NCI-H2107 treated with DMSO at 0.1 percent for 48 hours (cell line): ENCODE measurements at regions not wholly inside any gene's neighbourhood (a gene's known extent, or its start where the extent isn't known, plus 50 kb on each side); places are given as distances from the start of the nearest gene placed in this dataset.

Experiments
- DNase-seq: peaks from one replicate; lab custom pipeline; 2025; ENCODE audit not compliant: unreplicated experiment; lab: John Stamatoyannopoulos, UW

GRCh38 chr15:98187549-98187948 is 227.0 kb downstream of the ARRDC4 start:
- no peak for DNase-seq

DNA sequence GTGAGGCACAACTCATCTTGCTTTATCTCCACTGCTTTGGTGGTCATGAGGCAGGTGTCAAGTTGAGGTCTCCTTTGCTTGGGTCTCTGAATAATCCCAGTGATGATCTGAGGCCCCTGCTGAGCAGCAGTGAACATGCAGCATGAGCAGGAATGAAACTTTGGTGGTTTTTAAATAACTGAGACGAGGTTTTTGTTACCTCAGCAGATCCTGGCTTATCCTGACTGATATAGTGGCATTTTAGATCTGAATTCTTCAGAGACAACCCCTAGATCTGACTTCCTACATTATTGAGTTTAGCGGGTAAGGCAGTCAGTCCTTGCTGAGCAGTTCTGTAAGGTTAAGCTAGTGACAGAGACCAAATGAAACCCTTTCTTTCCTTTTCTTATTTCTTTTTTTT is 230.4 kb downstream of the ARRDC4 start:
- no peak for DNase-seq

DNA sequence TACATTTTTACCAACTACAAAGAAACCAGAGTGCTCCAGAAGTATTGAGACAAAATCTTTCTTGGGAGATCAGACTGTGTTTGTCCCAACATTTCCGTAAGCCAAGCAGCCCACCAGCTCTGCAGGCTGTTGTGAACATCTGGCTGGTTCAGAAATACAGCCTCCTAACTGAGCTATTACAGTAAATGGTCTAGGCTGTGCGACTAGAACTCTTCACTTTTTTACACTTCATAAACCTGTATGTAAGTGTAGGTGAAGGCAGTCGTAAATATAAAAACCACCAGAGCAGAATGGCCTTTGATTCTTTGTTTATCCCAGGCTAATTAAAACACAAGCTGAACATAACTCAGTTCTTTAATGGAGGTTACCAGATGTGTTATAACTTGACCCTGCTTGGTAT is 235.3 kb downstream of the ARRDC4 start:
- DNase-seq = no peak

- no peak for DNase-seq
These were observed 235.9 kb downstream of the ARRDC4 start for GRCh38 chr15:98196371-98196770.

DNA sequence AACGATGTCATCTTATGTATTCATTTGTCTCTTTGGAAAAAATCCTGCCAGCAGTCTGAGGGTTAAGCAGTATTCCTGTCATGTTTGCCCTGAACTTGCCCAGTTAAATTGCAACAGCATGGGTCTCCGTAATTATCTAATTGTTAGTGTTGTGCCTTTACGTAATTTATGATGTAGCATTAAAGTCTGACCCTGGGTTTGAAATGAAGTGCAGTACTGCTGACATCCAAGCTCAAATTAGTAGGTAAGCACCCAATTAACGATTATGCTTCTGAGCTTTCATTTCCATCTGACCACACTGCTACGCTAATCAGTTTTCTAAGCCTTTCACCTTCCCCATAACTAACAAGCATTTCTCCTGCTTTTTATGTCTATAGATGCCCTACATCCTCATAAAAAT is 241.8 kb downstream of the ARRDC4 start:
- no peak for DNase-seq

GRCh38 chr15:98203872-98204660 is 243.6 kb downstream of the ARRDC4 start:
- DNase-seq = no peak

GRCh38 chr15:98207928-98208327 is 247.4 kb downstream of the ARRDC4 start:
- no peak for DNase-seq

GRCh38 chr15:98213346-98213979 is 253.0 kb downstream of the ARRDC4 start:
- no peak for DNase-seq

DNA sequence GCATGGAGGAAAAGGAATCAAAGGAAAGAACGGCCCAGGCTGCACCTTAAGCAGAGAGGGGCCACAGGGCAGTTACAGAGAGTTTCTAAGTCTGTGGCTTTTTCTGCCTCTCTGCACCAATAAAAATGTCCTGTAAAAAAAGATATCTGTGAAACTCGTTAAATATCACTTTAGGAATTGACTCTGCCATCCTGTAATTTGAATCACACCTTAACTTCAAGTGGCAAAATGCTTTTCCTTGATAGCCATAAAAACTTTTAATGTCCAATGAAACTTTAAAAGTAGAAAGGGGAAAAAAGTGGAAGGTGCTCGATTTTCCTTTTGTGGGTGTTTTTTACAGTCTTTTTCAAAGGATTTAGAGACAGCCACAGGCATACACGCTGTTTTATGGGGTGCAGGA is 255.7 kb downstream of the ARRDC4 start:
- no peak for DNase-seq

DNA sequence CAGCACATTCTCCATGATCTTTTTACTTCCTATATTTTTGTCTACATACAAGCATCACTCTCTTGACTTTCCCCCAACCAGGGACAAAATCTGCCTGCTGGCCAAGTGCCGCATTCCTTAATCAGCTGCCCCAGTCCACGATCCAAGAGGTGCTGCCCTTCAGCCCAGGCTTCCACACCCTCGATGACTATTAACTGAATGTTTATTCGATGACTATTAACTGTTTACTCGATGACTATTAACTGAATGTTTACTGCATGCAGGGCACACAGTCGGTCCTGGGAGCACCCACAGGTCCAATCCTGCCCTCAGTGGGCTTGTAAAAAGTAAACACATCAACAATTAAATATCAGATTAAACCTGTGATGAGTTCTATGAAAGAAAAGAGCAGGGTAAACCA is 256.9 kb downstream of the ARRDC4 start:
- DNase-seq = no peak

DNA sequence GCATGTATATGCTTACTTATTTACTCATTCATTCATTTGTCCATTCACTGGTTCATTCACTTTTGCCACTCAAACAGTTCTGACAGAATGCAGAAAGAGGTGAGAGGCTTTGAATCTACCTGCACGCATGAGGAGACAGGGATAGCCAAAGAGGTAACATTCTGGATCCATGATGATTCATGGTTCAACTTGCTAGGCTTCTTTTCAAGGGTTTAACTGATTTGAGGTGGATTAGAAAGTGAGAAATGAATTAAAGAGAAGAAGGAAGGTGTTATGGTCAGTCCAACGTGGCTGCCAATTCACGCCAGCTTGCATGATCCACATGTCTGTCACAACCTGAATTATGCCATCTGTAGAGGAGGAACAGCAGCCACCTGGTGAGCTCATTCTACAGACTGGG is 260.6 kb downstream of the ARRDC4 start:
- DNase-seq = no peak

DNA sequence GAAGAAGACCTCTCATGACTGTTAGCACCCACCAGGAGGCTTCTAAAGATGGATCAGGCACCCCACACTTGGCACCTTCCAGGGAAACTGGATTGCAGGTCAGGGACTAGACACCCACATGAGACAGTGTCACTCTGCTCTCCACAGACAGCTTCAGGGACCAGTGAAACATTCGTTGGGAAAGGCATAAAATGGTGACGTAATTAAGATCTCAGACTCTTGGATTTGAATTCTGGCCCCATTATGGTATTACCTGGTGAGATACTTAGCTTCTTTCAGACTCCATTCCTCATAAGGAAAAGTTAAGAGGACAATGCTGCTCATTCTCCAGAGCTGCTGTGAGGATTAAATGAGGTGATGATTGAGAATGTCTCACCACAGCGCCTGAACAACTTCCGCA is 261.1 kb downstream of the ARRDC4 start:
- no peak for DNase-seq

GRCh38 chr15:98226149-98226548 is 265.6 kb downstream of the ARRDC4 start:
- DNase-seq = no peak

DNA sequence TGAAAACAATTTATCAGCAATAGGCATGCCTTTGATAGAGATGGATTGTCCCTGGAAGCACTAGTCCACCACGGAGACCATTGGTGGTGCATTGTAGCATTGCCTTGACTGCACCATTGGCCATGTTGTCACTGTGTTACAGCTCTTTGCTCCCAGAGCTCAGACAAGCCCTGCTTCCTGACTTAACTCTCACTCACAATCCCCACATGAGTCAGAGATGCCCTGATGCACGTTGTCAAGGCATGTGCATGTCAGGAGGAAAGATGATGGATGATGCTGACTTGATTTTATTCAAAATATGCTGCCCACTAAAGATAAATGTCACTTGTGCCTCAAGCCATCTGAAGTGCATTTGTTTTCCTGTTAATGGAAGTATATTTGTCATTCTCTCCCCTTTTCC is 266.1 kb downstream of the ARRDC4 start:
- no peak for DNase-seq

GRCh38 chr15:98228846-98229245 is 268.3 kb downstream of the ARRDC4 start:
- DNase-seq = no peak

GRCh38 chr15:98230975-98231374 is 270.5 kb downstream of the ARRDC4 start:
- no peak for DNase-seq

DNA sequence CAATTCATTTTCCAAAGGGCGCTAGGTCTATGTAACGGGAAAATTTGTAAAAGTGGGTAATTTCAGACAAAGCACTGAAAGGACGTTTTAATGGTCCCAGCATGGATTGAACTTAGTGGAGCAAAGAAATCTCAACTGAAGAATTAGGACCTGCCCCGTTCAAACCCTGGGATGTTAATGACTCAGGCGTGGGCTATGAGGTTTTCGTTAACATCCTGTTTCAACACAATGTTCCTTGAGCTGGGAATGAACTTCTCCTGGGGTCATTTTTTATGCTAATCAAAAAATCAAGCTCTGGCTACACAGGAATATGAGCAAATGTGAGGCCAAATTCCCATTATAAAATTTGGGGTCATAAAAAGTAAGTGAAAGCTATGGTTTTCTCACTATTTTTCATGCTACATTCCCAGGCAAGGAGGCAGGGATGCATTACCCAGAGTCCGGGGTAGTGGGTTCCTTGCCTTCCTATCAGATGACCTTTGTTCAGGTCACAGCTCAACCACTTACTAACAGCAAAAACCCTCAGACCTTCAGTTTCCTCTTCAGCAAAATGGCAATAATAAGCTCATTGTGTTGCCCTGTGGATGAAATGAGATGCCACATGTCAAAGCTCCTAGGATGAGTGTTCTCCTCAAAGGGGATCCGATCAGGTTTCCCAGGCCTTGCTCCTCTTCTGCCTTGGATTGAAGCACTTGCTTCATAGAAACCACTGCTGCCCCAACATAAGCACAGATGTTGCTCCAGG is 271.4 kb downstream of the ARRDC4 start:
- DNase-seq = no peak

GRCh38 chr15:98232761-98233160 is 272.3 kb downstream of the ARRDC4 start:
- no peak for DNase-seq

GRCh38 chr15:98233873-98234272 is 273.4 kb downstream of the ARRDC4 start:
- DNase-seq = no peak

DNA sequence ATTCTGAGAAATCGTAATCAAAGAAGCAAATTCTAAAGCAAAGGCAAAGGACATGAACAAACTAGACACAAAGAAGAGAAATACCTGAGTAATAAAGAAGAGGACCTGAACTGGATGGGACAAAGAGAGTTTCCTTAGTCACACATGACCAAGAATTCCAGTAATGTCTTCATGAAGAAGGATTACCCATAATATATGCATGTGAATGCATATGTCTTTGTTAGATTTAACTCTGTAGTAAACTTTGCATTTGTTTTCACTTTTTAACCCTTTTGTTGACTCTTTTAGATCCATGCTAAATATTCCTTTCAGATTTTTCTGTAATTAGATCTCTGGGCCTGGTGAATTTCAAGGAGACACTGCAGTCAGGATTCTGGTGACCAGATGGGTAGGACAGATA is 279.8 kb downstream of the ARRDC4 start:
- DNase-seq = no peak

GRCh38 chr15:98241032-98241554 is 280.6 kb downstream of the ARRDC4 start:
- DNase-seq = no peak

GRCh38 chr15:98257290-98257689 is 296.8 kb downstream of the ARRDC4 start:
- no peak for DNase-seq
